GM21367 (cell line): ENCODE measurements at regions not wholly inside any gene's neighbourhood (a gene's known extent, or its start where the extent isn't known, plus 50 kb on each side); places are given as distances from the start of the nearest gene placed in this dataset.

Experiments
- ATAC-seq: cut with Tn5 transposase; IDR thresholded peaks from one replicate; pipeline ENCODE4 v1.9.1; 2021; ENCODE audit not compliant: unreplicated experiment

DNA sequence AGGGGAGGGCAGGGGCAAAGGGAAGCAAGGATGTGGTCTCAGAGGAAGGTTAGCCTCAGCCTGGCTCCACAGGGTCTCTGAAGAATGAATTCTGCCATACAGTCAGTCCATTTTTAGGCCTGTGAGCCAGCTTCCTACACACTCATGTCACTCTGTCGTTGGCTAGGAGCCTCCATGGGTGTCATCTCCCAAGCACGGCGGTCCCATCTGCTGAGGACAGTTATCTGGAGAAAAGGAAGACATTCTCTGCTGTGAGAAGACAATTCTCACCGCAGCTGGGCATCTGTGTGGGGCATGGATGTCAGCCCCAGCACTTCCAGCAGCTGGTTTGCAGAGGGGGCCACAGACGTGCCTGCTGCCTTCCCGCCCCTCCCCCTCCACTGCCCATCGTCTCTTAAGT is 167.6 kb downstream of the LINC00237 start:
- no peak for ATAC-seq

DNA sequence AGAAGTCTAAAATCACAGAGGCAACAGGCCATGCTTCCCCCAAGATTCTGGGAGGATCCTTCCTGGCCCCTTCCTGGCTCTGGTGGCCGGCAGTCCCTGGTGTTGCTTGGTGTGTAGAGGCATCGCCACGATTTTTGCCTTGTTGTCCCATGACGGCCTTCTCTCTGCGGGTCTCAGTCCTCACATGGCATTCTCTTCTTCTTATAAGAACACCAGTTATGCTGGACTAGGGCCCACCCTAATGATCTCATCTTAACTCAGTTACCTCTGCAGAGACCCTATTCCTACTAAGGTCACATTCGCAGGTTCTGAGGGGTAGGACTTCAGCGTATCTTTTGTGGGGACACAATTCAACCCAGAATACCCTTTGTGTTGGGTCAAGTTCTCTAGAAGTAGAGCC is 168.0 kb downstream of the LINC00237 start:
- ATAC-seq = no peak

GRCh38 chr20:20933142-20933958 is 172.8 kb downstream of the LINC00237 start:
- ATAC-seq = no peak

GRCh38 chr20:20932156-20932555 is 174.0 kb downstream of the LINC00237 start:
- no peak for ATAC-seq

- ATAC-seq = no peak
Measured at GRCh38 chr20:20931632-20932031, 174.5 kb downstream of the LINC00237 start.

DNA sequence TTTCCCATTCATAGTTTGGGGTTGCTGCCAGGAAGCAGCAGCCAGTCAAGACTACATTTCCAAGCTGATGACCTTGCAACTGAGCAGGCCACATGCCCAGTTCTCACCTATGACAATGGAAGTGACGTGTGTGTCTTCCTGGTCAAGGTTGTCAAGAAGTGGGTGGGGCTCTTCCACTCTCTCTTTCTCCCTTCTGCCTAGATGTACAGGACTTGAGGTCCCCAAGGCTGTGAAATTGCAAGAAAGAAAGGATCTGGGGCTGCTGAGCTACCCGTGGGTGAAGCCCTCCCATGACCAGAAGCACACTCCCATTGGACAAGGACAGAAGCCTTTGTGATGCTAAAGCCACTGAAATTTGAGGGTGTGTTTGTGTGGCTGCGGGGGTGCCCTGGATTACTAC is 175.1 kb downstream of the LINC00237 start:
- no peak for ATAC-seq

- no peak for ATAC-seq
Measured at GRCh38 chr20:20930500-20930899, 175.7 kb downstream of the LINC00237 start.

DNA sequence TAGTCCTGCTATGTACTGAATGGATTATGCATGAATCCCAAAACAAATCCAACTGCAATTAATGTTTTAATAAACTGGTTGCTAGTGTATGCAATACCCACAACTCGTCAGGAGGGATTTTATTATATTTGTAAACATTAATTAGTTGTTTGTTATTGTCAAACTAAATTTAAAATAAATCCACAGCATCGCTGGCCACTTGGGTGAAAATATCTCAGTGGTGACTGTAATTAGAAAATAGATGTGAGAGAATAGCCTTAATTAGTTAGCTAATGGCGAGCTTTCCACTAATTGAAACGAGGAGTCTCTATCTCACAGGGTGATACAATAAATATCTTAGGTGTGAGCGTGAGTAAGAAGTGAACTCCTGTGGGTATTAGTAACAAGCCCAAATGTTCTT is 176.8 kb downstream of the LINC00237 start:
- ATAC-seq = no peak

GRCh38 chr20:20926222-20926905 is 179.8 kb downstream of the LINC00237 start:
- ATAC-seq = no peak

DNA sequence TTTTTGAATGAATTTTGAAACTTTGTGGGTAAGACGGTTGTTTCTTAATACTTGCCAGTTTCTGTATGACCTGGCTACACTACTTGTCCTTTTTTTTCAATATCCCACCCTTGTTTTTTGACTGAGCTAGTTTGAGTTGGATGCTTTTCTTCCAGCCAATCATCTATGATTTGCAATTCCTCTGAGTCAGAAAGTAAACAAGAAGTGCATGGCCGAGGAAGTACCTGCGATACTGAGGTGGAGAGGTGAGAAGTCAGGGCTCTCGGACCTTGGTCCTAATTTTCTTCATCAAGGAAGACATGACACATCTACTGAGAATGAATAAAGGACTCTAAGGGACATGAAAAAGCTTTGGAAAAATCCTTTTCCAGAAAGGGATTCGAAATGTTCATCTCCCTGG is 185.7 kb downstream of the LINC00237 start:
- no peak for ATAC-seq

DNA sequence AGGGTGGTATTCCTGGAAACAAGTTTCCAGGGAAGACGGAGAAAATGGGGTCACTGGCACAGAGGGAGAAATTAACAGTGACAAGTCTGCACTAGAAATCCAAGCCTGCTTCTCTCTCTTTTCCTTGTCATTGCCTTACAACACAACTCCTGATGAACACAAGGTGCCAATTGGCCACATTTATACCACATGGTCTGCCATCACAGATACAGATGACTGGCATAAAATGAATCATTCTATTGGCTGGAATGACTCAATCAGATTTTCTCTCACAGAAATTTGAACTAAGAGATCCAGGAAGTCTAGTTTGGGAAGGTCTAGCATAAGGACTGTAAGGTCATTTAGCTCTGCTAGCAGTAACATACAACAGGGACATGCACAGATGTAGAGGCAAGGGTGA is 190.3 kb downstream of the LINC00237 start:
- no peak for ATAC-seq

- no peak for ATAC-seq
Measured at GRCh38 chr20:20904501-20904831, 192.0 kb upstream of the RALGAPA2 start.

- no peak for ATAC-seq
Measured at GRCh38 chr20:20903773-20904500, 191.5 kb upstream of the RALGAPA2 start.

DNA sequence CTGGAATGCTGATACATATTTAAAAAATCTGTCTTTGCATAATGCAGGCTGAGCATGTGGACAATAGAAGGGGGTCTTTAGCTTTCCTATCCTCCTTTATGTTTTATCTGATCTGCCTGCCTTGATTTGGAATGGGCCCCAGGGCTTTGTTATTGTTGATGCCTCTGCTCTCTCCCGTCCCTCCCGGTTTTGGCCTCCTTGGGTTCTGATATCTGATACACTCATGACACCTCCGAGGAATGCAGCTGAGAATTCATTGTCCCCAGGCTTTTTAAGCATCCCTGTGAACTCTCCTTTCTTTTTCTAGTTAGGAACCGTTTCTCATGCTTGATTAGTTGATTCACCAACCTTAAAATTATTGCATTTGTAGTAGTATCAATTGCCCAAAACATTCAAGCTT is 185.5 kb upstream of the RALGAPA2 start:
- no peak for ATAC-seq

DNA sequence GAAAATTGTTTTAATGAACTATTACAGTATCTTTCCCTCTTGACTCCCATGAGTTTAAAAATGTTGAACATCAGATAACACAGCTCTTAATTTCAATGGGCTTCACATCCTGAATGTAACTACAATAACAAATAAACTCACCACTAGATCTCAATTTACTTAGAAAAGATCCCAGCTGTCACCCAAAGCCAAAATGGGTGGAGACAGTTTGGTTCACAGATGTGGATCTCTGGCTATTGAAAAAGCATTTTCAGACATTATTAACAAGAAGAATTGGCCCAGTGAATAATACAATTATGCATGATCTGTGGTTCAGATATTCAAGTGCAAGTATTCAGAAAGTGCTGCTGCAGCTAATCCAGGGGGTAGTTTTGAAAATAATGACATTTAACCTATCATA is 184.7 kb upstream of the RALGAPA2 start:
- no peak for ATAC-seq

DNA sequence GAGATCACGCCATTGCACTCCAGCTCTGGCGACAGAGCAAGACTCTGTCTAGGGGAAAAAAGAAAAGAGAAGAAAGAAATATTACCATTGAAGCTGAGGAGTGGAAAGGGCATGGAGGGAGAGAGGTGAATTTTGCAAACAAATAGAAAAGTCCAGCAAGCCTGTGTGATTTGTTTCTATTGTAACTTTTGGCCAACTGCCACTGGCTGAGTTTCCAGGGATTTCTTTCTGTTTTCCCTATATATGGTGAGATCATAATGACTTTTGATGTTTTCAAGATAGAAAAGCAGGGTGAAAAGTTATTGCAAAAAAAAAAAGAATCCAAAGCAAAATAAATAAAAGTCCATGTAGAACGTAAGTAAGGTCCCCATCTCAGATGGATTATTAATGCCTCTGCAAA is 184.2 kb upstream of the RALGAPA2 start:
- no peak for ATAC-seq

- ATAC-seq = no peak
Measured at GRCh38 chr20:20895537-20895936, 183.1 kb upstream of the RALGAPA2 start.

- no peak for ATAC-seq
Measured at GRCh38 chr20:20894753-20895152, 182.3 kb upstream of the RALGAPA2 start.

DNA sequence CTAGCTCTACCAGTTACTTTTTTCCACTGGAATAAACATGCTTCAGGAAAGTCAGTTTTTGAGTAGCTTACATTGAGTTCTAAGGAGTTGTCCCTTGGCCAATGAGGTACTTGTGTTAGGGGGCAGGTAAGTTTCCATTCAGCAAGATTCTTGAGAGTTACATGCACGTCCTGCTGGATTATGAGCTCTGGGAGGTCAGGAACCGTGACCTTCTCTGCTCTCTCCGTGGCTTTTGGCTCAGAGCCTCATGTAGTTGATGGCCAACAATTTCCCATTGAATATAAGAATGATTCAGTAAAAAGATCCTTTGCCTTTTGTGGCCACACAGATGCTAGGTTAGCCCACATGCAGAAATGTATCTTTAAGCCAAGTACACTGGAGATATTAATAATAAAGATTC is 181.8 kb upstream of the RALGAPA2 start:
- ATAC-seq = no peak

DNA sequence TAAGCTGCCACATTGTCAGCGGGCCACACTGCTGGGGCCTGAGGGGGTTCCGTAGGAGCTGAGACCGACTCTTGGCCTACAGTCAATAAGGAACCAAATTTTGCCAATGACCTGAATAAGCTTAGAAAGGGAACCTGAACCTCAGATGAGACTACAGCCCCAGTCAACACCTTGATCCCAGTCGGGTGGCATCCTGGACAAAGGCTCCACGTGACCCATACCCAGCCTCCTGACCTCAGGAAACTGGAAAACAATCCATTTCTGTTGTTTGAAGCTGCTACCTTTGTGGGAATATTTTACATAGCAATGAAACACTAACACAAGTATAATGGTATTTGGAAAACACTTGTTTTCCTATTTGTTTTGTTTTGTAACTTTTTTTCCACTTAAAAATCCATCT is 179.9 kb upstream of the RALGAPA2 start:
- no peak for ATAC-seq

GRCh38 chr20:20890751-20891150 is 178.3 kb upstream of the RALGAPA2 start:
- no peak for ATAC-seq

DNA sequence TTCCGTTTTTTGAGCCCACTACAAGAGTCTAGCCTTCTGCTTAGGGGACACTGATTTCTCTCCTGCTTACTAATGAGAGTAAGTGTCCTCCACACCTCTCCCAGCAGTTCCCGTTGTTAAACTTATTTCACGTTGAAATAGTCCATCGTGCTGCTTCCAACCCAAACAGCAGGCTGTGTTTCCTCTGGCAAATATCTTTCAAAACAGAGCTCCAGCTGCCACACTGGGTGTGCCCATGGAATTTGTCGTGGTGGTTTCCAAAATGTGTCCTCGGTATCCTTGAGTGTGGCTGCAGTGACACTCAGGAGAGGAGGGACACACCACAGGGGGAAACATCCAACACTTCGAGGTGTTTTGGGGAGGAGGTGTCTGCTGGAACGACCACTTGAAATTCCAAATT is 176.5 kb upstream of the RALGAPA2 start:
- no peak for ATAC-seq
